GM12891 (cell line): ENCODE measurements at regions not wholly inside any gene's neighbourhood (a gene's known extent, or its start where the extent isn't known, plus 50 kb on each side); places are given as distances from the start of the nearest gene placed in this dataset.

Experiments used
- POLR2A ChIP-seq: IDR thresholded peaks from 2 replicates; pipeline ENCODE4 v1.6.1; 2011; ENCODE audit warnings: low read depth, low read length, control low read depth
- POLR2AphosphoS5 ChIP-seq: IDR thresholded peaks from 2 replicates; pipeline ENCODE4 v1.6.1; 2011; ENCODE audit warnings: low read depth, low read length, control low read depth

DNA sequence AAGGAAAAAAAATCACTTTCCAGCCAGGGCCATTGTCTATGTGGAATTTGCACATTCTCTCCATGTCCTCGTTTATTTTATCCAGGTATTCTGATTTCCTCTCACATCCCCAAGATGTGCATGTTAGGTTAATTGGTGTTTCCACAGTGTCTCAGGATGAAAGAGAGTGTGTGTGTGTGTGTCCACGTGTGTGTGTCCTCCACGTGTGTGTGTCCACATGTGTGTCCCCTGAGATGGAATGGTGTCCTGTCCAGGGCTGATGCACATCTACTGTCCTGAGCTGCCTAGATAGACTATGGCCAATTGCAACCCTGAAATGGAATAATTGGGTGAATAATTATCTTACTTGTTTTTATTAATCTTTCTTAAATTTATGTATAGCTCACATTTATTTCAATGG is 2436.5 kb downstream of the PCDH9 start:
- TF ChIP-seq POLR2A (no peak), POLR2AphosphoS5 (no peak)
